Osteoblast (primary cell): ENCODE measurements at regions not wholly inside any gene's neighbourhood (a gene's known extent, or its start where the extent isn't known, plus 50 kb on each side); places are given as distances from the start of the nearest gene placed in this dataset.
A peak's percentile ranks its signal among the peaks of the same experiment; 100 is the strongest.

Experiments used
- DNase-seq: peaks from one replicate; pipeline ENCODE4 v3.0.0; 2011; ENCODE audit warnings: low spot score, mixed read lengths; ENCODE audit not compliant: insufficient read length; ENCODE audit errors: missing footprints
- H2AFZ ChIP-seq: 2 replicates; pipeline ENCODE4 v1.6.0; 2011; ENCODE audit warnings: mild to moderate bottlenecking, low read length
- H3K27ac ChIP-seq: 2 replicates; pipeline ENCODE4 v1.5.1; 2011; ENCODE audit warnings: mild to moderate bottlenecking, low read depth, low read length, moderate library complexity
- H3K27me3 ChIP-seq: 2 replicates; pipeline ENCODE4 v1.6.0; 2012; ENCODE audit warnings: mild to moderate bottlenecking, control low read depth, inconsistent platforms, low read length, moderate library complexity; ENCODE audit not compliant: insufficient read depth
- H3K36me3 ChIP-seq: 2 replicates; pipeline ENCODE4 v1.5.1; 2011; ENCODE audit warnings: mild to moderate bottlenecking, low read length, control low read depth, moderate library complexity; ENCODE audit not compliant: insufficient read depth
- H3K4me1 ChIP-seq: 2 replicates; pipeline ENCODE4 v1.5.1; 2011; ENCODE audit warnings: mild to moderate bottlenecking, low read length, control low read depth, moderate library complexity; ENCODE audit not compliant: insufficient read depth
- H3K4me2 ChIP-seq: 2 replicates; pipeline ENCODE4 v1.6.0; 2011; ENCODE audit warnings: mild to moderate bottlenecking, low read length; ENCODE audit not compliant: insufficient read depth
- H3K4me3 ChIP-seq: fragments of 200-600 bp; sonication (generic); 3 replicates; pipeline ENCODE4 v1.5.1; 2012; ENCODE audit warnings: mild to moderate bottlenecking, low read length, inconsistent platforms; ENCODE audit not compliant: insufficient read depth
- H3K79me2 ChIP-seq: 2 replicates; pipeline ENCODE4 v1.6.0; 2012; ENCODE audit warnings: mild to moderate bottlenecking, low read length, control low read depth, inconsistent platforms; ENCODE audit not compliant: insufficient read depth
- H3K9me3 ChIP-seq: 2 replicates; pipeline ENCODE4 v1.5.1; 2011; ENCODE audit warnings: low read depth, low read length, control low read depth
- H4K20me1 ChIP-seq: 2 replicates; pipeline ENCODE4 v1.6.0; 2012; ENCODE audit warnings: mild to moderate bottlenecking, low read length, control low read depth; ENCODE audit not compliant: insufficient read depth
- CTCF ChIP-seq: IDR thresholded peaks from 2 replicates; pipeline ENCODE4 v1.5.1; 2011; ENCODE audit warnings: mild to moderate bottlenecking, low read depth, low read length, moderate library complexity; ENCODE audit errors: extremely low read depth

GRCh38 chr20:10788055-10788454, 114.3 kb upstream of the JAG1 start:
- no peaks in the 10 kb centered on the region for H3K79me2 ChIP-seq
- H3K9me3 ChIP-seq, result no peaks in the 10 kb centered on the region
- H3K27me3 ChIP-seq, result no peaks in the 10 kb centered on the region
- no peaks in the 10 kb centered on the region for H4K20me1 ChIP-seq
- H3K4me1 ChIP-seq, result no peaks in the 10 kb centered on the region
- no peak overlapping the region for H2AFZ ChIP-seq
- H3K4me3 ChIP-seq, result no peak overlapping the region
- DNase-seq, result no peak
- no peaks in the 10 kb centered on the region for H3K36me3 ChIP-seq
- TF ChIP-seq CTCF, result no peak
- H3K4me2 ChIP-seq, result no peak overlapping the region
- H3K27ac ChIP-seq, result no peak overlapping the region

GRCh38 chr20:10788877-10789276, 115.1 kb upstream of the JAG1 start:
- H3K27me3 ChIP-seq, result no peaks in the 10 kb centered on the region
- peak; percentile 46 for DNase-seq

GRCh38 chr20:10789386-10789785, 115.6 kb upstream of the JAG1 start:
- Histone ChIP-seq H3K36me3 (no peaks in the 10 kb centered on the region), H3K9me3 (no peaks in the 10 kb centered on the region), H3K27me3 (no peaks in the 10 kb centered on the region), H3K4me1 (no peaks in the 10 kb centered on the region), H3K79me2 (no peaks in the 10 kb centered on the region), H2AFZ (no peak overlapping the region), H3K27ac (no peak overlapping the region), H4K20me1 (no peaks in the 10 kb centered on the region), H3K4me3 (no peak overlapping the region), H3K4me2 (no peak overlapping the region)
- DNase-seq, result no peak
- no peak for TF ChIP-seq CTCF

More at GRCh38 chr20:10788877-10789276, 115.1 kb upstream of the JAG1 start:
- Histone ChIP-seq H3K4me3 (no peak overlapping the region), H3K79me2 (no peaks in the 10 kb centered on the region), H3K4me2 (no peak overlapping the region), H4K20me1 (no peaks in the 10 kb centered on the region), H3K4me1 (no peaks in the 10 kb centered on the region), H3K9me3 (no peaks in the 10 kb centered on the region), H3K36me3 (no peaks in the 10 kb centered on the region), H2AFZ (no peak overlapping the region), H3K27ac (no peak overlapping the region)
- TF ChIP-seq CTCF, result no peak

GRCh38 chr20:10790013-10790412, 116.2 kb upstream of the JAG1 start:
- Histone ChIP-seq H3K27me3 (no peaks in the 10 kb centered on the region), H4K20me1 (no peaks in the 10 kb centered on the region), H3K79me2 (no peaks in the 10 kb centered on the region), H3K9me3 (no peaks in the 10 kb centered on the region), H3K4me1 (no peaks in the 10 kb centered on the region), H3K4me3 (no peak overlapping the region), H3K4me2 (no peak overlapping the region), H3K36me3 (no peaks in the 10 kb centered on the region), H3K27ac (no peak overlapping the region), H2AFZ (no peak overlapping the region)
- no peak for DNase-seq
- no peak for TF ChIP-seq CTCF
